Panc1 (cell line): ENCODE measurements at regions not wholly inside any gene's neighbourhood (a gene's known extent, or its start where the extent isn't known, plus 50 kb on each side); places are given as distances from the start of the nearest gene placed in this dataset.

ENCODE experiments used
- CTCF ChIP-seq: fragments of 450-650 bp; IDR thresholded peaks from 2 replicates; pipeline ENCODE4 v1.5.1; 2017; ENCODE audit warnings: mild to moderate bottlenecking
- REST ChIP-seq, 2 experiments: IDR thresholded peaks; 2 replicates each; pipeline ENCODE4 v1.6.1; 2011 to 2012; ENCODE audit warnings: low read depth in 2 of 2, control low read depth in 1 of 2, low read length in 1 of 2, mild to moderate bottlenecking in 1 of 2, moderate library complexity in 1 of 2; ENCODE audit not compliant: insufficient read depth in 1 of 2

GRCh38 chr17:34122515-34122914, 132.6 kb upstream of the CCL2 start:
- TF ChIP-seq CTCF, result no peak
- no peak for TF ChIP-seq REST (IDR thresholded peaks at IDR 0.05; ENCODE audit: insufficient read depth in 1 of 2, low read depth in 2 of 2, low read length in 1 of 2)
